Bronchial epithelial cell (primary cell): ENCODE measurements at regions not wholly inside any gene's neighbourhood (a gene's known extent, or its start where the extent isn't known, plus 50 kb on each side); places are given as distances from the start of the nearest gene placed in this dataset.

ENCODE experiments used
- DNase-seq: peaks from one replicate; pipeline ENCODE4 v3.0.0-alpha.2; 2010; ENCODE audit warnings: low read depth
- FAIRE-seq: peaks from 2 replicates; lab custom pipeline; 2011; peaks lifted over from hg19 to GRCh38; lab: Jason Lieb, UNC
- H3K27me3 ChIP-seq: 2 replicates; pipeline ENCODE4 v1.5.1; 2011; ENCODE audit warnings: low read length; ENCODE audit not compliant: control insufficient read depth, insufficient read depth
- H3K36me3 ChIP-seq: 2 replicates; pipeline ENCODE4 v1.5.1; 2011; ENCODE audit warnings: low read length; ENCODE audit not compliant: control insufficient read depth, insufficient read depth
- H3K4me3 ChIP-seq: 2 replicates; pipeline ENCODE4 v1.5.1; 2011; ENCODE audit warnings: mild to moderate bottlenecking, low read depth, low read length, control low read depth
- TF ChIP-seq, protein P1 (sequence below): IDR thresholded peaks from 2 replicates; pipeline ENCODE4 v1.5.1; 2011; ENCODE audit warnings: mild to moderate bottlenecking, moderate library complexity, low read length, control low read depth, inconsistent platforms; ENCODE audit not compliant: insufficient read depth, severe bottlenecking

DNA sequence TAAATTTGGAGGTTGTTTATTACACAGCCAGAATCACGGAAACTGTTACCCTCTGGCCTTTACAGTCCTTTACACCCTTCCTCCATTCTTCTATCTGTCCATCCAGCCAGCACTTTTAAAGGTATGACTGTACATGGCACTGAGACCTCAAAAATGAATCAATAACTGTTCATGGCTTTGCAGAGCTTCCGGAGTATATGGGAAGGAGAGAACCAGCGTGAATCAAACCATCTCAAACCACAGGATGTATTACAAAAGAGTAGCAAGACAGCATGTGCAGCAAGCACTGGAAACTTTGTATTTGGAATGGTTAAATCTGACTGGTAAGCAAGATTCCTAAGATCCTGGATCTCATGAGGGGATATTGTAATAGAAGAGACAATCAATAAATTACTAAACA is 228.5 kb upstream of the CASK start:
- TF ChIP-seq, protein P1, sequence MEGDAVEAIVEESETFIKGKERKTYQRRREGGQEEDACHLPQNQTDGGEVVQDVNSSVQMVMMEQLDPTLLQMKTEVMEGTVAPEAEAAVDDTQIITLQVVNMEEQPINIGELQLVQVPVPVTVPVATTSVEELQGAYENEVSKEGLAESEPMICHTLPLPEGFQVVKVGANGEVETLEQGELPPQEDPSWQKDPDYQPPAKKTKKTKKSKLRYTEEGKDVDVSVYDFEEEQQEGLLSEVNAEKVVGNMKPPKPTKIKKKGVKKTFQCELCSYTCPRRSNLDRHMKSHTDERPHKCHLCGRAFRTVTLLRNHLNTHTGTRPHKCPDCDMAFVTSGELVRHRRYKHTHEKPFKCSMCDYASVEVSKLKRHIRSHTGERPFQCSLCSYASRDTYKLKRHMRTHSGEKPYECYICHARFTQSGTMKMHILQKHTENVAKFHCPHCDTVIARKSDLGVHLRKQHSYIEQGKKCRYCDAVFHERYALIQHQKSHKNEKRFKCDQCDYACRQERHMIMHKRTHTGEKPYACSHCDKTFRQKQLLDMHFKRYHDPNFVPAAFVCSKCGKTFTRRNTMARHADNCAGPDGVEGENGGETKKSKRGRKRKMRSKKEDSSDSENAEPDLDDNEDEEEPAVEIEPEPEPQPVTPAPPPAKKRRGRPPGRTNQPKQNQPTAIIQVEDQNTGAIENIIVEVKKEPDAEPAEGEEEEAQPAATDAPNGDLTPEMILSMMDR: no peak

DNA sequence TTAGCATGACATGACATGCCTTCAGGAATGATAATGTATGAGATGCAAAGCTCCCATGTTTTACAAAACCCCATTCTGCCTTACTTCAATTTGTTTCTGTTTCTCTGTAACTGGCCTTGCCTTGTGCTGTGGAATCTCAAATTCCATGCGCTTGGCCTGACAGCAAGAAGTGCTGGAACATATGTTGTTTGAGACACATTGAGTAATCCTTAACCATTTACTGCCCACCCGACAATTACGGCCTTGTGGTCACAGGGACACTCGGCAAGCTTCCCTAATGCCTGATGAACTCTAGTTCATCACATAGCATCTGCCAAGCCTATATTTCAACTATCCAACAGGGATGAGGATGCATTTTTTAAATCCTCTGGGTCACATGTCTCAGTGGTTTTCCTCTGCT is 226.4 kb upstream of the CASK start:
- no peak for FAIRE-seq

More for the DNA sequence above, 228.5 kb upstream of the CASK start:
- no peak for FAIRE-seq
- no peaks in the 10 kb centered on the region for H3K27me3 ChIP-seq
- no peak for DNase-seq
- H3K4me3 ChIP-seq: no peak overlapping the region
- H3K36me3 ChIP-seq: no peaks in the 10 kb centered on the region

DNA sequence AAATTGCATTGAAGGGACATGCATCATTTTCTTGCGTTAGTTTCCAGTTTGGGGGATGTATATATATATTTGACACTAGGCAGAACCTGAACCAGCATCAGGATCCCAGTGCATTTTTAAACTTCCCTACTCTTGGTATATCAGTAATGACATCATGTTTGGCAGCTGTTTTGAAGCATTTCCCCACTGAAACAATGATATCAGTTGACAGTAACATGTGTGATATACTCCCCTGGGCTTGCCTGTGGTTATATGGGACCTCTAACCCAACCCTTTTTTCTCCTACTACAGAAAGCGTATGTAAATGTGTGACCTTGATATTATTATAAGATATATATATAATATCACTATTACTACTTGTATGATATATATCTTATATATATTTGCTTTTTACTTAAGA is 225.9 kb upstream of the CASK start:
- FAIRE-seq (no peak), DNase-seq (peak; percentile 11)
- Histone ChIP-seq H3K27me3 (no peaks in the 10 kb centered on the region), H3K36me3 (no peaks in the 10 kb centered on the region), H3K4me3 (no peak overlapping the region)
- TF ChIP-seq, protein P1: no peak

More for the DNA sequence above, 226.4 kb upstream of the CASK start:
- TF ChIP-seq, protein P1: no peak
- H3K27me3 ChIP-seq: no peaks in the 10 kb centered on the region
- H3K36me3 ChIP-seq: no peaks in the 10 kb centered on the region
- H3K4me3 ChIP-seq: no peak overlapping the region
- peak; percentile 38 for DNase-seq

DNA sequence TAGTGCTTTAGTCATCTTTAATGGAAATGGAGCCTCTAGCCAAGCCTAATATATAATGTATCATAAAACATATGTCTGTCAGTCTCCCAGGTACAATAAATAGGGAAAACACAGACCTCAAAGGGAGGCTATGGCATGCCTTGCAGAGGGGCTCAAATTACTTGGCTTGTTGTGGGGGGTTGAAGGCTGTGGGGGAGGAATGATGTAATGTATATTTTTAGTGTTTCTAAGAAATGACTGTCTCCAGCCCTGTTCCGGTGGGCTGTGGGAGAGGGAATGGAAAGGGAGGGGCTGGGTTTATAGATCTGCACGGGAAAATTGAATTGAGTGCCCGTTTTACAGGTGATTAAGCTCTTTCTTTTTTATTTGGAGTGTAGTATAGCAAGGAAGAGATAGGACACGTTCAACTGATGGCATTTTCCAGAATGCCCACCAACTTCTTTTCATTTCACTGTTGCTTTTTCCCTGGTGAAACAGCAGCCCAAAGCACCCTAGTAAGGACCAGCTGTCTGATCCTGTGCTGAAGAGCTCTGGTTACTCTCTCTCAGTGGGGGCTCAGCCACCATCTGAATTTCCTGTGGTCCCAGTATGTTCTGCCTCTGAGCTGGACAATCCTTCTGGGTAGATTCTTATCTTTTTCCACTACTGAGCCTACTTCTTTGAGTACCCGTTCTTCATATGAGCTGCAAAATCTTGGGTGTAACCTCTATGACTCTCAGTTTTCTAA is 220.7 kb upstream of the CASK start:
- DNase-seq (no peak), FAIRE-seq (no peak)
- TF ChIP-seq, protein P1: no peak

DNA sequence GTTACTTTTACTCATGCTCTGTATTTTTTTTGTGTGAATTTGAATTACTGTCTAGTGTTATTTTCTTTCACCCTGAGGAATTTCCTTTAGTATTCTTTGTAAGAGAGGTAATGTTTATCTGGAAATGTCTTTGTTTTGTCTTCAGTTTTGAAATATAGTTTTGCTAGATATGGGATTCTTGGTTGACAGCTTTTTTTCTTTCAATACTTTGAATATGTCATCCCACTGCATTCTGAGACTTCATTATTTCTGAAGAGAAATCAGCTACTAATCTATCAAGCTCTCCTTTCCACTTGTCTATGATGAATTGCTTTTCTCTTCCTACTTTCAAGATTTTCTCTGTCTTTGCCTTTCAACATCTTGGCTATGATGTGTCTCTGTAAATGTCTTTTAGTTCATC is 217.0 kb upstream of the CASK start:
- H3K27me3 ChIP-seq: no peaks in the 10 kb centered on the region
- no peaks in the 10 kb centered on the region for H3K36me3 ChIP-seq
- no peak for DNase-seq
- no peak overlapping the region for H3K4me3 ChIP-seq
- TF ChIP-seq, protein P1: no peak
- FAIRE-seq: no peak

More for the DNA sequence above, 220.7 kb upstream of the CASK start:
- Histone ChIP-seq H3K4me3 (no peak overlapping the region), H3K27me3 (no peaks in the 10 kb centered on the region), H3K36me3 (no peaks in the 10 kb centered on the region)

DNA sequence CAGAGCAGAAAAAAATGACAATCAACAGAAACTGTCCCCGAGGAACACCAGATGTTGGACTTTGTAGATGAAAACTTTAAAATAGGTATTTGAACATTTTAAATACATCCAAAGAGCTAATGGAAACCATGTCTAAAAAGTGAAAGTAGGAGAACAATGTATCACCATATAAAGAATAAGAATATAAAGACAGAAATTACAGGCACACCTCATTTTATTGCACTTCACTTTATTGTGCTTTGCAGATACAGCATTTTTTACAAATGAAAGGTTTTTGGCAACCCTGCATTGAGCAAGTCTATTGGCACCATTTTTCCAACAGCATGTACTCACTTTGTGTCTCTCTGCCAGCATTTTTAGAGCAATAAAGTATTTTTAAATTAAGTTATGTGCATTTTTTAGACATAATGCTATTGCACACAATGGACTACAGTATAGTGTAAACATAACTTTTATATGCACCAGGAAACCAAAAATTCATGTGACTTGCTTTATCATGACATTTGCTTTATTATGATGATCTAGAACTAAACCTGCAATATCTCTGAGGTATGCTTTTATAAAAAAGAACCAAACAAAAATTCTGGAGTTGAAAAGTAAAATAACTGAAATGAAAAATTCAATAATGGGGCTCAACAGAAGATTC is 212.4 kb upstream of the CASK start:
- H3K27me3 ChIP-seq: no peaks in the 10 kb centered on the region
- no peak overlapping the region for H3K4me3 ChIP-seq
- TF ChIP-seq, protein P1: no peak
- no peaks in the 10 kb centered on the region for H3K36me3 ChIP-seq
- no peak for DNase-seq
- no peak for FAIRE-seq
